ENCODE measurements at regions not wholly inside any gene's neighbourhood (a gene's known extent, or its start where the extent isn't known, plus 50 kb on each side); places are given as distances from the start of the nearest gene placed in this dataset.

- Histone ChIP-seq H3K4me1 (replicated peaks; ENCODE audit: insufficient read depth) (no peaks in the 10 kb centered on the region), H3K36me3 (ENCODE audit: low read depth) (no peaks in the 10 kb centered on the region), H3K27ac (no peak overlapping the region), H3F3A (ENCODE audit: insufficient read depth, low read depth) (no peaks in the 10 kb centered on the region), H4K20me1 (ENCODE audit: insufficient read depth) (no peaks in the 10 kb centered on the region), H3K9me3 (ENCODE audit: insufficient read depth, low read depth) (no peaks in the 10 kb centered on the region), H2AFZ (no peak overlapping the region), H3K4me2 (no peak overlapping the region), H3K9me2 (ENCODE audit: insufficient read depth) (no peaks in the 10 kb centered on the region), H3K27me3 (ENCODE audit: insufficient read depth, low read depth) (no peaks in the 10 kb centered on the region), H3K79me2 (ENCODE audit: low read depth) (no peaks in the 10 kb centered on the region), H3K4me3 (no peak overlapping the region)
- BruUV-seq (replicated peaks): no TSS peak
- TF ChIP-seq EZH2 (IDR thresholded peaks at IDR 0.05; ENCODE audit: low read depth) (no peak), CTCF (conservative IDR thresholded peaks at IDR 0.05) (no peak)
- no peak for DNase-seq
- CTCF ChIA-PET: no interaction called here
- intact Hi-C loops (cut with micrococcal nuclease; ENCODE audit: unreplicated experiment): no loop called here
- POLR2A ChIA-PET (ENCODE audit: unreplicated experiment): no interaction called here
Measured at GRCh38 chr4:71664366-71664765, 119.5 kb downstream of the GC start.

DNA sequence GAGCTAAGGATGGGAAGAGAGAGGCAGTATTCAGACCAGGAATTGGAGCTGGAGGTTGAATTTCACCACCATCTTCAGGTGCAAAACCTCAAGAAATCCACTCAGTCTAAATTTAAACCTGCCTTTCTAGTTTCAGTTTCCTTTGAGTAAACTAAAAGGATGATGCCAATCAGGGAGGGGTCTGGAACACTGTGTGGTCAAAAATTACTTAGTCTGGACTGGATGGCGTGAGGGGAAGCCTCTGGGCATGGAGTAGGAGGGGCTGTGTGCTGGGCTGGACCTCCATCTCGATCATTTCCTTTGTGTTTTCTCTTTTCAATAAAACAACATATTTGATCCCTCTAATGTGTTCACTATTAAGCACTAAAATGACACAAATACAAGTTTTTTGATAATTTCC is 120.1 kb downstream of the GC start:
- H3K4me2 ChIP-seq: no peak overlapping the region
- TF ChIP-seq CTCF (conservative IDR thresholded peaks at IDR 0.05) (no peak), EZH2 (IDR thresholded peaks at IDR 0.05; ENCODE audit: low read depth) (no peak)
- H4K20me1 ChIP-seq (ENCODE audit: insufficient read depth): no peaks in the 10 kb centered on the region
- no peaks in the 10 kb centered on the region for H3K27me3 ChIP-seq (ENCODE audit: insufficient read depth, low read depth)
- no peaks in the 10 kb centered on the region for H3K4me1 ChIP-seq (replicated peaks; ENCODE audit: insufficient read depth)
- H3K36me3 ChIP-seq (ENCODE audit: low read depth): no peaks in the 10 kb centered on the region
- CTCF ChIA-PET: no interaction called here
- no peak overlapping the region for H3K4me3 ChIP-seq
- no peaks in the 10 kb centered on the region for H3K9me3 ChIP-seq (ENCODE audit: insufficient read depth, low read depth)
- no peak overlapping the region for H3K27ac ChIP-seq
- DNase-seq: no peak
- intact Hi-C loops (cut with micrococcal nuclease; ENCODE audit: unreplicated experiment): no loop called here
- no peaks in the 10 kb centered on the region for H3K9me2 ChIP-seq (ENCODE audit: insufficient read depth)
- no peaks in the 10 kb centered on the region for H3K79me2 ChIP-seq (ENCODE audit: low read depth)
- peak overlapping the region; percentile 52; the same call in 1 of the 2 replicates for H2AFZ ChIP-seq
- POLR2A ChIA-PET (ENCODE audit: unreplicated experiment): no interaction called here
- H3F3A ChIP-seq (ENCODE audit: insufficient read depth, low read depth): no peaks in the 10 kb centered on the region
- BruUV-seq (replicated peaks): no TSS peak

GRCh38 chr4:71659979-71660378 is 123.9 kb downstream of the GC start:
- CTCF ChIA-PET: no interaction called here
- POLR2A ChIA-PET (ENCODE audit: unreplicated experiment): no interaction called here

More at GRCh38 chr4:71659979-71660378, 123.9 kb downstream of the GC start:
- H3K4me3 ChIP-seq: no peak overlapping the region
- no peaks in the 10 kb centered on the region for H3K9me3 ChIP-seq (ENCODE audit: insufficient read depth, low read depth)
- BruUV-seq (replicated peaks): no TSS peak
- H3K36me3 ChIP-seq (ENCODE audit: low read depth): no peaks in the 10 kb centered on the region
- no peak overlapping the region for H3K27ac ChIP-seq
- no peak overlapping the region for H3K4me2 ChIP-seq
- intact Hi-C loops (cut with micrococcal nuclease; ENCODE audit: unreplicated experiment): no loop called here
- H3K9me2 ChIP-seq (ENCODE audit: insufficient read depth): no peaks in the 10 kb centered on the region
- TF ChIP-seq EZH2 (IDR thresholded peaks at IDR 0.05; ENCODE audit: low read depth) (no peak), CTCF (conservative IDR thresholded peaks at IDR 0.05) (no peak)
- H3K79me2 ChIP-seq (ENCODE audit: low read depth): no peaks in the 10 kb centered on the region
- no peaks in the 10 kb centered on the region for H3F3A ChIP-seq (ENCODE audit: insufficient read depth, low read depth)
- no peak overlapping the region for H2AFZ ChIP-seq
- no peak for DNase-seq
- H3K27me3 ChIP-seq (ENCODE audit: insufficient read depth, low read depth): no peaks in the 10 kb centered on the region
- no peaks in the 10 kb centered on the region for H3K4me1 ChIP-seq (replicated peaks; ENCODE audit: insufficient read depth)
- no peaks in the 10 kb centered on the region for H4K20me1 ChIP-seq (ENCODE audit: insufficient read depth)

All from PC-9 (cell line).